Neural cell (in vitro differentiated cells): ENCODE measurements at regions not wholly inside any gene's neighbourhood (a gene's known extent, or its start where the extent isn't known, plus 50 kb on each side); places are given as distances from the start of the nearest gene placed in this dataset.

Experiments
- EP300 ChIP-seq: fragments of 450-650 bp; conservative IDR thresholded peaks from 2 replicates; pipeline ENCODE4 v1.6.1; 2014; ENCODE audit warnings: antibody characterized with exemption, mild to moderate bottlenecking, moderate library complexity; ENCODE audit not compliant: poor library complexity, severe bottlenecking
- EZH2 ChIP-seq: fragments of 200-600, 300-800 bp; shearing (Covaris generic), sonication (generic); IDR thresholded peaks from 2 replicates; pipeline ENCODE4 v1.6.1; 2014; ENCODE audit warnings: antibody characterized with exemption, low read length, borderline replicate concordance, mild to moderate bottlenecking; ENCODE audit not compliant: insufficient read depth, poor library complexity, severe bottlenecking
- POLR2AphosphoS5 ChIP-seq: IDR thresholded peaks from 2 replicates; pipeline ENCODE4 v1.6.1; 2012
- RAD21 ChIP-seq: fragments of 450-650 bp; conservative IDR thresholded peaks from 2 replicates; pipeline ENCODE4 v1.6.1; 2014; ENCODE audit warnings: antibody characterized with exemption, mild to moderate bottlenecking, moderate library complexity
- TF ChIP-seq, protein P1 (sequence below): IDR thresholded peaks from 2 replicates; pipeline ENCODE4 v1.6.1; 2012; ENCODE audit warnings: borderline replicate concordance
- TF ChIP-seq, protein P2 (sequence below): fragments of 450-650 bp; IDR thresholded peaks from 2 replicates; pipeline ENCODE4 v1.5.1; 2014; ENCODE audit warnings: antibody characterized with exemption, mild to moderate bottlenecking, moderate library complexity; ENCODE audit not compliant: poor library complexity, severe bottlenecking

GRCh38 chrX:21153503-21153902, 220.7 kb upstream of the CNKSR2 start:
- TF ChIP-seq, protein P1, sequence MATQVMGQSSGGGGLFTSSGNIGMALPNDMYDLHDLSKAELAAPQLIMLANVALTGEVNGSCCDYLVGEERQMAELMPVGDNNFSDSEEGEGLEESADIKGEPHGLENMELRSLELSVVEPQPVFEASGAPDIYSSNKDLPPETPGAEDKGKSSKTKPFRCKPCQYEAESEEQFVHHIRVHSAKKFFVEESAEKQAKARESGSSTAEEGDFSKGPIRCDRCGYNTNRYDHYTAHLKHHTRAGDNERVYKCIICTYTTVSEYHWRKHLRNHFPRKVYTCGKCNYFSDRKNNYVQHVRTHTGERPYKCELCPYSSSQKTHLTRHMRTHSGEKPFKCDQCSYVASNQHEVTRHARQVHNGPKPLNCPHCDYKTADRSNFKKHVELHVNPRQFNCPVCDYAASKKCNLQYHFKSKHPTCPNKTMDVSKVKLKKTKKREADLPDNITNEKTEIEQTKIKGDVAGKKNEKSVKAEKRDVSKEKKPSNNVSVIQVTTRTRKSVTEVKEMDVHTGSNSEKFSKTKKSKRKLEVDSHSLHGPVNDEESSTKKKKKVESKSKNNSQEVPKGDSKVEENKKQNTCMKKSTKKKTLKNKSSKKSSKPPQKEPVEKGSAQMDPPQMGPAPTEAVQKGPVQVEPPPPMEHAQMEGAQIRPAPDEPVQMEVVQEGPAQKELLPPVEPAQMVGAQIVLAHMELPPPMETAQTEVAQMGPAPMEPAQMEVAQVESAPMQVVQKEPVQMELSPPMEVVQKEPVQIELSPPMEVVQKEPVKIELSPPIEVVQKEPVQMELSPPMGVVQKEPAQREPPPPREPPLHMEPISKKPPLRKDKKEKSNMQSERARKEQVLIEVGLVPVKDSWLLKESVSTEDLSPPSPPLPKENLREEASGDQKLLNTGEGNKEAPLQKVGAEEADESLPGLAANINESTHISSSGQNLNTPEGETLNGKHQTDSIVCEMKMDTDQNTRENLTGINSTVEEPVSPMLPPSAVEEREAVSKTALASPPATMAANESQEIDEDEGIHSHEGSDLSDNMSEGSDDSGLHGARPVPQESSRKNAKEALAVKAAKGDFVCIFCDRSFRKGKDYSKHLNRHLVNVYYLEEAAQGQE, result no peak
- TF ChIP-seq RAD21 (no peak), EZH2 (no peak), POLR2AphosphoS5 (no peak), EP300 (no peak)
- TF ChIP-seq, protein P2, sequence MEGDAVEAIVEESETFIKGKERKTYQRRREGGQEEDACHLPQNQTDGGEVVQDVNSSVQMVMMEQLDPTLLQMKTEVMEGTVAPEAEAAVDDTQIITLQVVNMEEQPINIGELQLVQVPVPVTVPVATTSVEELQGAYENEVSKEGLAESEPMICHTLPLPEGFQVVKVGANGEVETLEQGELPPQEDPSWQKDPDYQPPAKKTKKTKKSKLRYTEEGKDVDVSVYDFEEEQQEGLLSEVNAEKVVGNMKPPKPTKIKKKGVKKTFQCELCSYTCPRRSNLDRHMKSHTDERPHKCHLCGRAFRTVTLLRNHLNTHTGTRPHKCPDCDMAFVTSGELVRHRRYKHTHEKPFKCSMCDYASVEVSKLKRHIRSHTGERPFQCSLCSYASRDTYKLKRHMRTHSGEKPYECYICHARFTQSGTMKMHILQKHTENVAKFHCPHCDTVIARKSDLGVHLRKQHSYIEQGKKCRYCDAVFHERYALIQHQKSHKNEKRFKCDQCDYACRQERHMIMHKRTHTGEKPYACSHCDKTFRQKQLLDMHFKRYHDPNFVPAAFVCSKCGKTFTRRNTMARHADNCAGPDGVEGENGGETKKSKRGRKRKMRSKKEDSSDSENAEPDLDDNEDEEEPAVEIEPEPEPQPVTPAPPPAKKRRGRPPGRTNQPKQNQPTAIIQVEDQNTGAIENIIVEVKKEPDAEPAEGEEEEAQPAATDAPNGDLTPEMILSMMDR, result no peak
